Astrocyte of the hippocampus (primary cell): ENCODE measurements at regions not wholly inside any gene's neighbourhood (a gene's known extent, or its start where the extent isn't known, plus 50 kb on each side); places are given as distances from the start of the nearest gene placed in this dataset.
"Not testable (repeated sequence)": the region's sequence is repeated elsewhere in the genome, so short reads cannot be mapped to it uniquely, and the experiment has no call there.

Source experiments
- DNase-seq: peaks from one replicate; pipeline ENCODE4 v3.0.0; 2011; ENCODE audit warnings: low read depth, low spot score

GRCh38 chr7:69180662-69181061 lies 417.6 kb upstream of the AUTS2 start:
- DNase-seq: no peak

- DNase-seq: no peak
Observed at GRCh38 chr7:69182596-69183467, 415.4 kb upstream of the AUTS2 start.

GRCh38 chr7:69184339-69184738 lies 413.9 kb upstream of the AUTS2 start:
- DNase-seq: no peak

DNA sequence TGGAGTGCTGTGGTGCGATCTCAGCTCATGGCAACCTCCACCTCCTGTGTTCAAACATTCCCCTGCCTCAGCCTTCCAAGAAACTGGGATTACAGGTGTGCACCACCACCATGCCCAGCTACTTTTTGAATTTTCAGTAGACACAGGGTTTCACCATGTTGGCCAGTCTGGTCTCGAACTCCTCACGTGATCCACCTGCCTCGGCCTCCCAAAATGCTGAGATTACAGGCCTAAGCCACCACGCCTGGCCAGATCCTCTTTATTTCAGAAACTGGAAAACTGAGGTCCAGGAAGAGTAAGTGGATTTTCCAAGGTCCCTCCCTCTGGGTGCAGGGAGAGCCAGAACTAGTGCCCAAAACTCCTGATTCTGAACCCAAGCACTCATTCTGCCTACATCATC lies 413.1 kb upstream of the AUTS2 start:
- no peak for DNase-seq

DNA sequence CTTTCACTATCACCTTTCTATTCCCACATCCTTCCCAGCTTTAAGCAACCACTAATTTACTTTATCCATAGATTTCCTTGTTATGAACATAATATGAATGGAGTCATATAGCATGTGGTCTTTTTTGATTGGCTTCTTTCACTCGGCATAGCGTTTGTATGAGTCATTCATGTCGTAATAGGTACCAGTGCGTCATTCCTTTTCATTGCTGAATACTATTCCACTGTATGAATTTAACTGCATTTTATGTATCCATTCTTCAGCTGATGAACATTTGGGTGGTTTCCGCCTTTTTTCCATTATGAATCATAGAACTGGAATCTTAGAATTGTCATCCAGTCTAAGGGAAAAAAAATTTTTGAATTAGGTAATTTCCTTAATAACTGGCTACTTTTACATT lies 411.3 kb upstream of the AUTS2 start:
- no peak for DNase-seq

DNA sequence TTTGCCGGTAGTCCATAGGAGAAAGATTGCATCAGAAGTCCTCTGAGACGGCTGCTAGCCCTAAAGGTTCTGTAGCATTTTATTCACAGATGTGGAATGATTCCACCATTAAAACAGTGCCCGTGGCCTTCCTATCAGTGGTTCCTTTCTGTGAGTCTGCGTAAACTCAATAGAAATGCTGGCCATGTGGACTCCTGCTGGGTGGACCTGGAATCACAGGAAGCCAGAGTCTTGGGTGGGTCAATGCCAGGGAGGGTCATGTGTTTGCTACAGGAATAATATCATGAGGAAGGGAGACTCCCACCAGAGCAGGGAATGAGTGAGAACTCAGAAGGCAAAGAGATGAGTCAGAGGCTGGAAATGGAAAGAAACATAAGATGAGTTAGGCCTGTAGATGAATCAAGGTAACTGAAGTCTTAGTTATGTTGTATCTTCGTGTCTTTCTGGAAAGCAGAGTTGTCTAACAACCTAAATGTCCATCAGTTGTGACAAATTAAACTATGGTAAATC lies 410.4 kb upstream of the AUTS2 start:
- no peak for DNase-seq

DNA sequence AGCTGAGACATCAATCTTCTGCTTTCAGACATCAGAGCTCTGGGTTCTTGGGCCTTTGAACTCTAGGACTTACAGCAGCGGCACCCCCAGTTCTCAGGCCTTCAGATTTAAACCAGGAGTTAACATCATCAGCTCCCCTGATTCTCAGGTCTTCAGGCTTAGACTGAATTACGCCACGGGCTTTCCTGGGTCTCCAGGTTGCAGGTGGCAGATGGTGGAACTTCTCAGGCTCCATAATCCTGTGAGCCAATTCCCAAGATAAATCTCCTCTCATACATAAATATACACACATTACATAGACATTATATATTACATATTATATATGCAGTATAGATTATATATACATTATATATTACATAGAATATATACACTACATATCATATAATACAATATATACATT lies 408.9 kb upstream of the AUTS2 start:
- DNase-seq: no peak

DNA sequence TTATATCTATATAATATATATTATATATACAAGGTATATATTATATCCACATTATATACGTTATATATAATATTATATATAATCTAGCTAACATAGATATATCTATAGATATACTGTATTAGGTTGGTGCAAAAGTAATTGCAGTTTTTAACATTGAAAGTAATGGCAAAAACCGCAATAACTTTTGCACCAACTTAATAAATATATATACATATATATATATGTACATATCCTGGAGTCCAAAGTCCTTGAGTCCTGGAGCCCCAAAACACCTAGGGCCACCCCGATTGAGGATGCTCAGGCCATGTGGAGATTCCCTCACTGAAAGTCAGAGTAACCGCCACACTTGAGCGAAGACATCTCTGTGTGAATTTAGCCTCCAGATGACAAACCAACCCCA lies 408.2 kb upstream of the AUTS2 start:
- no peak for DNase-seq

GRCh38 chr7:69190763-69191162 lies 407.5 kb upstream of the AUTS2 start:
- peak; percentile 41 for DNase-seq

GRCh38 chr7:69192134-69192533 lies 406.1 kb upstream of the AUTS2 start:
- no peak for DNase-seq

DNA sequence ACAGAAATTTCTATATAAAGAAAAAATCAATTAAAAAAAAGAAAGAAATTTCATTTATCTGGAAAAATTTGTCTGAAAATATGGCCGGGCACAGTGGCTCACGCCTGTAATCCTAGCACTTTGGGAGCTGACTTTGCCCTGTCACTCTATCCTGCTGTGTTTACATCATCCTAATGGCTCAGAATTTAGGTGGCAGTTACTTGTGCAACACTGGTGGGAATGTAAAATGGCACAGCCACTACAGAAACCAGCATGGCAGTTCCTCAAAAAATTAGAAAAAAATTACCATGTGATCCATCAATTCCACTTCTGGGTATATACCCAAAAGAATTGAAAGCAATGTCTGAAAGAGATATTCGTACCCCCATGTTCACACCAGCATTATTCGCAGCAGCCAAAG lies 405.2 kb upstream of the AUTS2 start:
- no peak for DNase-seq

DNA sequence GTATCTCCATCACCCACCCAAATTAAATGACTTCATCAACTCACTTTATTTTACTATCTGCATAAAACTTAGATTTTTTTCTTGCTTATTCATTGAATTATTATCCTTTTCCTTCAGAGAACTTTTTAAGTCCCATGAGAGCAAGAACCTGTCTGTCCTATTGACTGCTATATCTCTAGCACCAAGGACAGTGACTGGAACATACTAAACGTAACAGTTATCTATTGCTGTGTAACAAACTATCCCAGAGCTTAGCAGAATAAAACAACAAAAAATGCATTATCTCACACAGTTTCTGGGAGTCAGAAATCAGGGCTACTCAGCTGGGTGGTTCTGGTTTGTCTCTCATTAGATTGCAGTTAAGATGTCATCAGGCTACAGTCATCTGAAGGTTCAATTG lies 401.7 kb upstream of the AUTS2 start:
- DNase-seq: no peak

DNA sequence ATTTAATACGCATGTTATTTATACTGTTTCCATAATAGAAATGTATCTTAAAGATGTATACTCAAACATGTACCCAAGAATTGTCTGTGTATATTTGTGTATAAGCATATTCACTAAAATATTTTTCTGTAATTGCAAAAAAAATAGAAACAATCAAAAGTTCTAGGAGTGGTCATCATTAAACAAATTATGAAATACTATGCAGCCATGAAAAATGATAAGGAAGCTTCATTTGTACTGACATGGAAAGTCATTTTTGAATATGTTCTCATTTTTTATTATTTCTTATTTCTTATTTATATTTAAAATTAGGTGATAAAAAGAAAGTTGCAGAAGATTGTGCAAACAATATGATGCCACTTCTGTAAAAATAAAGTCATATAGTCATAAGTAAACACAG lies 400.0 kb upstream of the AUTS2 start:
- DNase-seq: no peak

DNA sequence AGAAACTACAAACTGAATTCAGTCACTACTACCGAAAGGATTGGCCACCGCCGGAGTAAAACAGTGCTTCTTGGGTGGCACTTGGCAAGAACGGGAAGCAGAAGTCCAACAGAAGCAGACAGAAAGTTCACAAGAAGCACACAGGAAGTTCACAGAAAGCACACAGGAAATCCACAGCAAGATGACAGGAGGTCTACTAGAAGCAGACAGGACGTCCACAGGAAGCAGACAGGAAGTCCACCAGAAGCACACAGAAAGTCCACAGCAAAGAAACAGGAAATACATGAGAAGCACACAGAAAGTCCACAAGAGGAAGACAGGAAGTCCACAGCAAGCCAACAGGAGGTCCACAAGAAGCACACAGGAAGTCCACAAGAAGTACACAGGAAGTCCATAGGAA lies 399.2 kb upstream of the AUTS2 start:
- DNase-seq: no peak

DNA sequence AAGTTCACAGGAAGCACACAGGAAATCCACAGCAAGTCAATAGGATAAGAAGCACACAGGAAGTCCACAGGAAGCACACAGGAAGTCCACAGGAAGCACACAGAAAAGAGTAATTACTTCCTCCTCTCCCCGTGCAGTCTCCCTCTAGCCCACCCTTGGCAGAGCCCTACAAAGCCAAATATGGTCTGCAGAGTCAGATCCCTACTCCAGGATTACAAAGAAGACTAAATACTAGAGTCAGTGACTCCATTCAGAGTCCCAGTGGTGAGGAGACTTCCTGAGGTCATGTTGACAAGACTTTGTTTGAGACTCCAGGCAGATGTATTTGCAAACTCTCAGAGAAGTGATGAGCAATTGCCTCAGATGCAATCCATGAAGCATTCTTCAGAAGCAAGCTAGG lies 398.6 kb upstream of the AUTS2 start:
- no peak for DNase-seq

- DNase-seq: no peak
Observed at GRCh38 chr7:69203871-69204270, 394.4 kb upstream of the AUTS2 start.

DNA sequence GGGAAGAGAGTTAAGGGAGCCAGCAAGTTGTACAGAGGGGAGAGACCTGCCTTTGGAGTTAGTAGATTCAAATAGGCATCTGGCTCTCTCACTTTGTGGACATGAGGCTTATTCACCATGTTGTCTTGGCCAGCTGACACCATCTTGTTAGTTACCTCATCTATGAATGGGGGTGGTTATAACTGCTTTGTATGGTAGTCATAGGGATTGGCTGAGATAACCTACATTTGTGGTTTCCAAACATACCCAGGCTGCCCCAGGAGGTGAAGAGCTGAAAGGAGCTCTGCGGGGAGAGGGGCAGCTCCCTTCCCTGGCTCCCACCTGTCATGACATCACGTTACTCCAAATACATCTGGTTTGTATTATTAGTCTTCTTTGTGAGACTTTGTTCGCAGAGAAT lies 393.3 kb upstream of the AUTS2 start:
- peak; percentile 63 for DNase-seq

GRCh38 chr7:69205581-69205980 lies 392.7 kb upstream of the AUTS2 start:
- no peak for DNase-seq

DNA sequence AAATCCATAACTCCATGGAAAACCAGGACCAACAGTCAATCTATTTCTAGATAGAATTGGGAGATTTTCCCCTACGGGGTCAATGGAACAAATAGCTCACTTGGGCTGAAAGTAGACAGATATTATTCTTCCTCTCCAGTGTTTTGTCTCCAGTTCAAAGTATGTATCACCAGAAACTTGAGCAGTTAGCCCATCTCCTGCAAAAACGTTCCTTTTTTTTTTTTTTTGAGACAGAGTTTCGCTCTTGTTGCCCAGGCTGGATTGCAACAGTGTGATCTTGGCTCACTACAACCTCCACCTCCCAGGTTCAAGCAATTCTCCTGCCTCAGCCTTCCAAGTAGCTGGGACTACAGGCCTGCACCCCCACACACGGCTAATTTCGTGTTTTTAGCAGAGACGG lies 390.0 kb upstream of the AUTS2 start:
- no peak for DNase-seq

GRCh38 chr7:69208848-69209247 lies 389.4 kb upstream of the AUTS2 start:
- no peak for DNase-seq

- DNase-seq: no peak
Observed at GRCh38 chr7:69211336-69211735, 386.9 kb upstream of the AUTS2 start.

DNA sequence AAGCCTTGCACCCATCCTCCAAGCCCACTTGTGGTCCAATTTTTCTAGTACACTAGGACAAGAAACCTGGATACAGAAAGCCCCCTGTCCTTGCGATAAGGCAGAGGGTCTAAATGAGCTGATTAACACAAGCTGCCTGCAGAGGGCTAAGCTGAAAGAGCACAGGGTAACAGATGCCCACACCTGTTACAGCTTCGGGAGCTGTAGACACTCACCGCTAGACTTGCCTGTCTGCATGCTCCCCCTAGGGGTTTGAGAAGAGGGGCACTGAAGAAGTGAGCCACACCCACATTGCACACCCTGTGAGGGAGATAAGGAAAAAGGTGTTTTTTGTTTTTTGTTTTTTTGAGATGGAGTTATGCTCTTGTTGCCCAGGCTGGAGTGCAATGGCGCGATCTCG lies 386.5 kb upstream of the AUTS2 start:
- no peak for DNase-seq

GRCh38 chr7:69213878-69214277 lies 384.4 kb upstream of the AUTS2 start:
- peak; percentile 44 for DNase-seq

- DNase-seq: not testable (repeated sequence)
Observed at GRCh38 chr7:69215516-69215915, 382.8 kb upstream of the AUTS2 start.
